GM18861 (cell line): ENCODE measurements at regions not wholly inside any gene's neighbourhood (a gene's known extent, or its start where the extent isn't known, plus 50 kb on each side); places are given as distances from the start of the nearest gene placed in this dataset.
"Not testable (repeated sequence)": the region's sequence is repeated elsewhere in the genome, so short reads cannot be mapped to it uniquely, and the experiment has no call there.

Source experiments
- ATAC-seq: cut with Tn5 transposase; IDR thresholded peaks from one replicate; pipeline ENCODE4 v1.9.1; 2021; ENCODE audit not compliant: unreplicated experiment

DNA sequence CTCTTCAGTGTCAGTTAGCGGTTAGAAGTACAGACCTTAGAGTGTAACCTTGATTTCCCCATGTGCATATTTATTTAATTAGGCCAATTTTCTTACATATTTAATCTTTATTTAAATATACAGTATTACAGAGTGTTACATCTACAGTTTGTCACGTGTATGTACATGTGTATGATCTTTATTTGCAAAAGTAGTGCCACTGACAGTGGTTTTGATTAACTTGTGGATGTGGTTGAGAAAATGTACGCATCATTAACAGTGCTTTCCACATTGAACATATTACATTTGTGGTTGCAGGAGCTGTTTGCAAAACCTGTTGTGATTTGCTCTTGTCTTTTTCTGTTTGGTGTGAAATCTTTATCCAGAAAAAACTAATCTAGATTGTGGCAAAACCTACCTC lies 535.5 kb downstream of the FLRT2 start:
- ATAC-seq: no peak

GRCh38 chr14:86064595-86064994 lies 534.7 kb downstream of the FLRT2 start:
- not testable (repeated sequence) for ATAC-seq

- ATAC-seq: no peak
Observed at GRCh38 chr14:86057018-86057667, 527.2 kb downstream of the FLRT2 start.

DNA sequence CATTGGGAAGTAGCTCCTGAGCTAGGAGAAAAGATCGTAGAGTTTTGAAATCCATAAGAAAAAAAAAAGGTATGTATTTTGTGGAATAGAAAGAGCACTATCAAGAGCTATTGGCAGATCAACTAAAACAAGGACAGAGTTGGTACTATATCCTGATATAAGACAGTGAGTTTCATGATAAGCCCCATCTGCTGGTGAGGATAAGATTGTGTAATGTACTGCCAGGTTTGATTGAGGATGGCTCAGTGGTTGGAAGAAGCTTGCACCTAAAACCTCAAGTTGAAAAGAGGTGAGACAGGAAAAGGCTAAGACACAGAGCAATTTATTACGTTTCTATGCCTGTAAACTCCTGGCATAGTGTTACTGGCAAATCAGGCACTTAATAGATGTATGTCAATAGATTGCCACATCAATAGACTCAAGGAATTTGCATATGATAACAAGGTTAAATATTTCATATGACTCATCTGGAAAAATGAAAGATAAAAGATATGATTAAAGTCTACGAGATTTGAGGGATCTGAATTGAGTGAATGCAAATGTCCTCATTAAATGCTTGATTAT lies 525.6 kb downstream of the FLRT2 start:
- ATAC-seq: no peak

GRCh38 chr14:86052868-86053267 lies 522.9 kb downstream of the FLRT2 start:
- no peak for ATAC-seq

- no peak for ATAC-seq
Observed at GRCh38 chr14:86050757-86051156, 520.8 kb downstream of the FLRT2 start.

DNA sequence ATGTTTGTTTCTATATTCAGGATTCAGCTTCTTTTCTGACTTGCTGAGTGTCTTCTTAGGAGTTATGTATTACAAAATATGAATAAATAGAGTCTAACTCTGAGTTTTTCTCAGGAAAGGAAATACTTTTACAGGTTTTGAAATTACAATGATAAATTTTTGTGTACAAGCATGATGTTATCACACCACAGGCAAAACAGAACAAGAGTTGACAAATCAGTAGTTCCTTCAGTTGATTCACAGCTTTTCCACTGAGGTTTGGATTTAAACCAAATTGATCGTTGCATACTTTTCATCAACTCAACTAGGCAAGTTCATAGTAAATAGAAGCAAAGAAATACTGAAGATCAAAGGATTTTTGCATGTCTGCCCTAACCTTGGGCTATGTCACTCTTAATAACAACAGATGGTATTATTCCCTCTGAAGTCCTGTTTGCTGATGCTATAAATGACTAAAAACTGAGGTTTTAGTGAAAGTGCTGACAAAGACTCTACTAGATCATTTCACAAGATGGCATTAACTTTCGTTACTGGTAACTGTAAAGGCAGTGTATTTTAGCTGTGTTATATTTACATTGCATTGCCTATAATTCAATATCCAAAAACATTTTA lies 520.2 kb downstream of the FLRT2 start:
- no peak for ATAC-seq

GRCh38 chr14:86039176-86039575 lies 509.2 kb downstream of the FLRT2 start:
- no peak for ATAC-seq

DNA sequence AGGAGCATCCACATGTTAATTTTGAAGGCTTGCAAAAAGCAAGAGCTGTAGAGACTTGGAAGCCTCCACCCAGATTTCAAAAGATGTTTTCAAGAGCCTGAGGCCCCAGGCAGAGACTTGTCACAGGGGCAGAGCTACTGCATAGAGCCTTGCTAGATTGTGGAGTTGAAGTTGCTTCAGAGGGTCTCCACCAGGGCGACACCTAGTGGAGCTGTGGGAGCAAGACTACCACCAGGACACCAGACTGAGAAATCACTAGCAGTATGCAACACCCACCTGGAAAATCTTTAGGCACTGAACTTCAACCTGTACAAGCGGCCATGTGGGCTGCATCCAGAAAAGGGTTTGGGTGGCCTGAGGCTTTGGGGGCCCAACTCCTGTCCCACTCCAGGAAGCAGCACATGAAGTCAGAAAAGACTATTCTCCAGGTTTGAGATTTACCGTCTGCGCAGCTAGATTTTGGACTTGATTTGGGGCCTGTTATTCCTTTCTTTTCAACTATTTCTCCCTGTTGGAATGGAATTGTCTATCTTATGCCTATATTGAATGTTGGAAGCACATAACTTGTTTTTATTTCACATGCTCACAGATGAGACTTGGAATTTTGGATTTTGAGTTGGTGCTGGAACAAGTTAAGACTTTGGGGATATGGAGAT lies 508.6 kb downstream of the FLRT2 start:
- ATAC-seq: peak; percentile 91

GRCh38 chr14:86035882-86036281 lies 505.9 kb downstream of the FLRT2 start:
- peak; percentile 82 for ATAC-seq

GRCh38 chr14:86027990-86028389 lies 498.0 kb downstream of the FLRT2 start:
- ATAC-seq: no peak

DNA sequence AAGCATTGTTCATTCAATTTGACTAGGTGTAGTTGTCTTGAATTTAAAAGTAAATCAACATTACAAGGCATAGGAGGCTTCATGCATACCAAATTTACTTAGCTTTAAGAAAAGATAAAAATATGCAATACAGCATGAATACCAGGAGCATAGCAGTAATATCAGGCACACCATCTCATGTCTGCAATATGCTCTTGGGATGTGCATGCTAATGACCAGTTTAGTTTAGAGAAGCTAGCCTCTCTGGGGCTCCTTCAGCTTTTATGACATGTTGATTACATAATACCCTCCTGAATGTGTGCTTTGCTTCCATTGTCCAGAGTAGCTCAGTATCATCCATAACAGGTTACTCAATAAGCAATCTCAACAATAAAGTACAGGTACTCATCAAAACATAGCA lies 497.2 kb downstream of the FLRT2 start:
- ATAC-seq: no peak

DNA sequence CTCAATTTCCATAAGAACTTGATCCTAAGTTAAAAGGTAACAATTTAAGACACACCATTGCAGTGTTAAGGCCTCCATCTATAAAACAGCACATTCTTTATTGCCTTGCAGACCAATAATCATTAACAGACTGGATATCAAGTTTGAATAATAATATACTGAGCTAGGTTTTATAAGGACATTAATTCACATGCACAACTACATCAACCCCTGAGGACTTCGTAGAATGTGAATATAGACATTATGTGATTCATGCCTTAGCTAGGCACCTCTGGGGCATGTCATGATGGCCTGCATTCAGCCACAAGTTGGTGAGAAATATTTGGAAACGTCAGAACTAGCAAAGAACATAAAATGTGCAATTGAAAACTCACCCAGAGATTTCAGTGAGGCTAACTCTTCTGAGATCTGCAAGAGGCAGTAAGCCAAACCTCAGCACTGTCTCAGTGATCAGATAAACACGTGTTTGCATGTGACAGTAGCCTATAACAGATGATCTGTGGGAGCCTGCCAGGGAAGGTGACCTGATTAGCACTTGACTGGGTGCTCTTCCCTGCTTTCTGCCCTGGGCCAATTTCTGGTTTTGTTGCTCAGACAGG lies 492.2 kb downstream of the FLRT2 start:
- ATAC-seq: no peak

DNA sequence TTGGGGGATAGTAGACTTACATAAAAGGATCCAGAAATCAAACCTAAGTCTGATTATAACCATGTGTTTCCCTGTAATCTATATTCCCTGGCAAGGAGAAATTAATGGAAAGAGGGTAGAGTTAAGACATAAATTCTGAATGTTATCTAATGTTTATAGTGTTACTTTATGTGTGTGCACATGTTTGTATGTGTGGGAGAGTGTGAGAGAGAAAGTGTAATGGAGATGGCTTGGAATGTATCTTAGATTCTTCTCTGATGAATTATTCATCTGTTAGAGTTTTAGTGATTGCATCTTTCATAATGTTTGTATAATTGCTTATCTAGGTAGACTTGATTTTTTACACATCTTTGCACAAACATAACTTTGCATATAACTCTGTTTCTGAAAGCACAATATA lies 490.9 kb downstream of the FLRT2 start:
- ATAC-seq: no peak

- no peak for ATAC-seq
Observed at GRCh38 chr14:86015941-86016340, 486.0 kb downstream of the FLRT2 start.

DNA sequence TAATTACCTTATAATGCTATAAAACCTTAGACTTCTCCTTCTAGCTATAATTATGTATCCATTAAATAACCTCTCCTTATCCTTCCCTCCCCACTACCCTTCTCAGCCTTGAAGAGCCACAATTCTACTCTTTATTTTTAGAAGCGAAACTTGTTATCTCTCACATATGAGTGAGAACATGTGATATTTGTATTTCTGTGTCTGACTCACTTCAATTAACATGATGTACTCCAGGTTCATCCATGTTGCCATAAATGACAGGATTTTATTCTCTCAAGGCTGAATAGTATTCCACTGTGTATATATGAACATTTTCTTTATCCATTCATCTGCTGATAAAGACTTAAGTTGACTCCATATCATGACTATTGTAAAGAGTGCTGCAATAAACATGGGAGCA lies 485.6 kb downstream of the FLRT2 start:
- no peak for ATAC-seq

- no peak for ATAC-seq
Observed at GRCh38 chr14:86013641-86014040, 483.7 kb downstream of the FLRT2 start.

GRCh38 chr14:86012461-86012860 lies 482.5 kb downstream of the FLRT2 start:
- no peak for ATAC-seq

- ATAC-seq: peak; percentile 66
Observed at GRCh38 chr14:86003998-86004397, 474.1 kb downstream of the FLRT2 start.

DNA sequence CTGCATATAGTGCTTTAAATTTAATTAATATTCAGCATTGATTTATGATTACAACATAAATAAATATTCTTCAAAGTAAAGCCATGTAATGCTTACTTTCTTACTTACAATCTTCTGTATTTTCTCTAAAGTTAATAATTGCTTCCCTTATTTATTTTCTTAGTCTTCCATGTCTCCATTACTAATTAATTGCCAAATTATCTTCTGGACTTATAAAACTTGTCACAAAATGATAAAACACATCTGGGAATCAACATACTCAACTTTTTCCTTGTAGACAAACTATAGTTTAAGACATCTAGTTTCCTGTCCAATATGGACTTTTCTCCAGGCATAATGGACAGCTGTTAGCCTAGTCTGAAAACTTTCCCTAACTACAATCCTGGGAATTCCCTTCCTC lies 466.6 kb downstream of the FLRT2 start:
- no peak for ATAC-seq

- ATAC-seq: no peak
Observed at GRCh38 chr14:85991156-85991555, 461.2 kb downstream of the FLRT2 start.

- no peak for ATAC-seq
Observed at GRCh38 chr14:85987907-85988306, 458.0 kb downstream of the FLRT2 start.
